ENCODE measurements at regions not wholly inside any gene's neighbourhood (a gene's known extent, or its start where the extent isn't known, plus 50 kb on each side); places are given as distances from the start of the nearest gene placed in this dataset.

DNA sequence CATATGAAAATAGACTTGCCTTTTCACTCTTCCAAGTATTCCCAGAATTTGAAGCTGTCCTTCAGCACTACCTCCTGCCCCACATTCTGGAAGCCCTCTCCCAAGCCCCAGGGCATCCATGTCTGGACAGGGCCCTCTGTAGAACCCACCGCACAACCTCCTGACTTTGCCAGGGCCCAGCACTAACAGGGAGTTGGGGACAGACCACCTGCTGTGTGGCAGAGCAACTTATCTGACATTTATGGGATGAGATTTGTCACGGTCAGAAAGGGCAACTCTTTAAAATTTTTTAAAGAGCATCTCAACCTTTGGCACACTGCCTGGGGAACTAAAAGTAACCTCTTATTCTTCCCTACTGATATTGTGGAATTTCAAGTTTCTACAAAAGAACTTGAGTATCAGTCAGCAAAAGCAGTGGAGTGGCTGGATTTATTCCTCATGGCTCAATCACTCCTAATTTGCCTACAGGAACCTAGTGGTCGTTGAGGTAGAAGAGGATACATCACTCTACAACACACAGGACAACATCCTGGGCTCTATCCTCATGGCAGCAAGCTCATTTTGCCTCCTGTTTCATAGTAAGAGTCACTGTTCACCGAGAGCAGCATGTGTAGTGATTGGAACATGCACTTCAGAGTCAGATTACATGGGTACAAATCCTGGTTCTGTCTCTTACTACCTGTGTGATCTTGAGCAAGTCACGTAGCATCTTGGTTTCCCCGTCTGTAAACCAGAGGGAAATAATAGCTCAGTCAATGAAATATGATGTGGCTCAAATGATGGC lies 285.3 kb downstream of the ENC1 start:
- Histone ChIP-seq H3K27ac (ENCODE audit: low read length) (no peak overlapping the region), H3K79me2 (ENCODE audit: low read length) (no peaks in the 10 kb centered on the region), H3K4me3 (ENCODE audit: low read length) (no peak overlapping the region), H3K9ac (ENCODE audit: low read length) (no peak overlapping the region), H3K27me3 (ENCODE audit: low read length) (no peaks in the 10 kb centered on the region), H3K4me2 (ENCODE audit: low read length) (no peak overlapping the region), H2AFZ (ENCODE audit: low read length) (no peak overlapping the region), H4K20me1 (ENCODE audit: low read length) (no peaks in the 10 kb centered on the region), H3K36me3 (ENCODE audit: low read depth, low read length) (no peaks in the 10 kb centered on the region), H3K9me3 (ENCODE audit: low read length) (no peaks in the 10 kb centered on the region), H3F3A (ENCODE audit: low read length, unreplicated experiment) (no peaks in the 10 kb centered on the region), H3K4me1 (ENCODE audit: insufficient read depth, low read length) (0 out of 2 replicates have a peak, but pooled peaks cover 5% of the 10 kb centered on the region), H3K9me2 (replicated peaks; ENCODE audit: low read length) (no peaks in the 10 kb centered on the region)
- ChIA-PET POLR2A (ENCODE audit: unreplicated experiment) (no interaction called here), CTCF (no interaction called here)
- no peak for ATAC-seq
- BruUV-seq (replicated peaks) = no TSS peak
- TF ChIP-seq EZH2 (IDR thresholded peaks at IDR 0.05; ENCODE audit: low read length, unreplicated experiment) (no peak), EZH2phosphoT487 (IDR thresholded peaks at IDR 0.05; ENCODE audit: borderline replicate concordance, low read length) (no peak)
- TF ChIP-seq, protein P1, sequence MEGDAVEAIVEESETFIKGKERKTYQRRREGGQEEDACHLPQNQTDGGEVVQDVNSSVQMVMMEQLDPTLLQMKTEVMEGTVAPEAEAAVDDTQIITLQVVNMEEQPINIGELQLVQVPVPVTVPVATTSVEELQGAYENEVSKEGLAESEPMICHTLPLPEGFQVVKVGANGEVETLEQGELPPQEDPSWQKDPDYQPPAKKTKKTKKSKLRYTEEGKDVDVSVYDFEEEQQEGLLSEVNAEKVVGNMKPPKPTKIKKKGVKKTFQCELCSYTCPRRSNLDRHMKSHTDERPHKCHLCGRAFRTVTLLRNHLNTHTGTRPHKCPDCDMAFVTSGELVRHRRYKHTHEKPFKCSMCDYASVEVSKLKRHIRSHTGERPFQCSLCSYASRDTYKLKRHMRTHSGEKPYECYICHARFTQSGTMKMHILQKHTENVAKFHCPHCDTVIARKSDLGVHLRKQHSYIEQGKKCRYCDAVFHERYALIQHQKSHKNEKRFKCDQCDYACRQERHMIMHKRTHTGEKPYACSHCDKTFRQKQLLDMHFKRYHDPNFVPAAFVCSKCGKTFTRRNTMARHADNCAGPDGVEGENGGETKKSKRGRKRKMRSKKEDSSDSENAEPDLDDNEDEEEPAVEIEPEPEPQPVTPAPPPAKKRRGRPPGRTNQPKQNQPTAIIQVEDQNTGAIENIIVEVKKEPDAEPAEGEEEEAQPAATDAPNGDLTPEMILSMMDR (conservative IDR thresholded peaks at IDR 0.05; ENCODE audit: low read depth, low read length) = no peak
- no peak for DNase-seq
- intact Hi-C loops (cut with micrococcal nuclease) = no loop called here

DNA sequence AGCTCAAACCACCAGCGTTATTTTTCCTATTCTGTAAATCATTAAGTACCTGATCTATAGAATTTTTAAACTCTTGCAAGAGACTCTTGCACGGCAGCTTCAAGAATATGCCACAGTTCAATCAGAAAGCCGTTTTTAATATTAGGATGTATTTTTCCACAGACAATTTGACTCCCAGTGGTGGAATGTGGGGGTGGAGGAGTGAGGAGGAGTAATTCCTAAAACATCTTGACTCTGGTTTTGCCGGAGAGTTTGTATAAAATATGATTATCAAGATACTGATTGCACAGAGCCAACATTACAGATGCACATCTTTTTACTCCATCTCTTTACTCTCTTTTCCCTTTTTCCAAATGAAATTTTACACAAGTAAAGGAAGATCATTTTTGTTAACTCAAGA lies 288.3 kb downstream of the ENC1 start:
- no peaks in the 10 kb centered on the region for H4K20me1 ChIP-seq (ENCODE audit: low read length)
- no peak overlapping the region for H3K4me2 ChIP-seq (ENCODE audit: low read length)
- CTCF ChIA-PET = no interaction called here
- no TSS peak for BruUV-seq (replicated peaks)
- H3K27me3 ChIP-seq (ENCODE audit: low read length) = no peaks in the 10 kb centered on the region
- no peaks in the 10 kb centered on the region for H3K9me3 ChIP-seq (ENCODE audit: low read length)
- POLR2A ChIA-PET (ENCODE audit: unreplicated experiment) = no interaction called here
- no peaks in the 10 kb centered on the region for H3K9me2 ChIP-seq (replicated peaks; ENCODE audit: low read length)
- DNase-seq (no peak), ATAC-seq (no peak)
- no peak overlapping the region for H3K27ac ChIP-seq (ENCODE audit: low read length)
- H3K79me2 ChIP-seq (ENCODE audit: low read length) = no peaks in the 10 kb centered on the region
- H2AFZ ChIP-seq (ENCODE audit: low read length) = no peak overlapping the region
- H3F3A ChIP-seq (ENCODE audit: low read length, unreplicated experiment) = no peaks in the 10 kb centered on the region
- TF ChIP-seq EZH2phosphoT487 (IDR thresholded peaks at IDR 0.05; ENCODE audit: borderline replicate concordance, low read length) (no peak), EZH2 (IDR thresholded peaks at IDR 0.05; ENCODE audit: low read length, unreplicated experiment) (no peak)
- TF ChIP-seq, protein P1 (conservative IDR thresholded peaks at IDR 0.05; ENCODE audit: low read depth, low read length) = no peak
- 0 out of 2 replicates have a peak, but pooled peaks cover 5% of the 10 kb centered on the region for H3K4me1 ChIP-seq (ENCODE audit: insufficient read depth, low read length)
- H3K36me3 ChIP-seq (ENCODE audit: low read depth, low read length) = no peaks in the 10 kb centered on the region
- intact Hi-C loops (cut with micrococcal nuclease) = no loop called here
- no peak overlapping the region for H3K4me3 ChIP-seq (ENCODE audit: low read length)
- H3K9ac ChIP-seq (ENCODE audit: low read length) = no peak overlapping the region
